Epithelial cell of esophagus (primary cell): ENCODE measurements at regions not wholly inside any gene's neighbourhood (a gene's known extent, or its start where the extent isn't known, plus 50 kb on each side); places are given as distances from the start of the nearest gene placed in this dataset.
A peak's percentile ranks its signal among the peaks of the same experiment; 100 is the strongest.
"Not testable (repeated sequence)": the region's sequence is repeated elsewhere in the genome, so short reads cannot be mapped to it uniquely, and the experiment has no call there.

Source experiments
- DNase-seq: peaks from one replicate; pipeline ENCODE4 v3.0.0; 2010; ENCODE audit warnings: low read depth
- H3K4me3 ChIP-seq: 2 replicates; pipeline ENCODE4 v1.5.1; 2011; ENCODE audit warnings: mild to moderate bottlenecking, low read length, control low read depth
- TF ChIP-seq, protein P1 (sequence below): IDR thresholded peaks from 2 replicates; pipeline ENCODE4 v1.5.1; 2011; ENCODE audit warnings: low read depth, mild to moderate bottlenecking, low read length, control low read depth, inconsistent platforms; ENCODE audit not compliant: insufficient read depth; ENCODE audit errors: missing control alignments

GRCh38 chr2:100744589-100744988 lies 75.3 kb upstream of the NPAS2 start:
- no peak overlapping the region for H3K4me3 ChIP-seq
- DNase-seq = peak; percentile 72
- TF ChIP-seq, protein P1, sequence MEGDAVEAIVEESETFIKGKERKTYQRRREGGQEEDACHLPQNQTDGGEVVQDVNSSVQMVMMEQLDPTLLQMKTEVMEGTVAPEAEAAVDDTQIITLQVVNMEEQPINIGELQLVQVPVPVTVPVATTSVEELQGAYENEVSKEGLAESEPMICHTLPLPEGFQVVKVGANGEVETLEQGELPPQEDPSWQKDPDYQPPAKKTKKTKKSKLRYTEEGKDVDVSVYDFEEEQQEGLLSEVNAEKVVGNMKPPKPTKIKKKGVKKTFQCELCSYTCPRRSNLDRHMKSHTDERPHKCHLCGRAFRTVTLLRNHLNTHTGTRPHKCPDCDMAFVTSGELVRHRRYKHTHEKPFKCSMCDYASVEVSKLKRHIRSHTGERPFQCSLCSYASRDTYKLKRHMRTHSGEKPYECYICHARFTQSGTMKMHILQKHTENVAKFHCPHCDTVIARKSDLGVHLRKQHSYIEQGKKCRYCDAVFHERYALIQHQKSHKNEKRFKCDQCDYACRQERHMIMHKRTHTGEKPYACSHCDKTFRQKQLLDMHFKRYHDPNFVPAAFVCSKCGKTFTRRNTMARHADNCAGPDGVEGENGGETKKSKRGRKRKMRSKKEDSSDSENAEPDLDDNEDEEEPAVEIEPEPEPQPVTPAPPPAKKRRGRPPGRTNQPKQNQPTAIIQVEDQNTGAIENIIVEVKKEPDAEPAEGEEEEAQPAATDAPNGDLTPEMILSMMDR = no peak

- TF ChIP-seq, protein P1 = no peak
- no peak for DNase-seq
- H3K4me3 ChIP-seq = no peak overlapping the region
These were observed 74.3 kb upstream of the NPAS2 start for GRCh38 chr2:100745604-100746003.

DNA sequence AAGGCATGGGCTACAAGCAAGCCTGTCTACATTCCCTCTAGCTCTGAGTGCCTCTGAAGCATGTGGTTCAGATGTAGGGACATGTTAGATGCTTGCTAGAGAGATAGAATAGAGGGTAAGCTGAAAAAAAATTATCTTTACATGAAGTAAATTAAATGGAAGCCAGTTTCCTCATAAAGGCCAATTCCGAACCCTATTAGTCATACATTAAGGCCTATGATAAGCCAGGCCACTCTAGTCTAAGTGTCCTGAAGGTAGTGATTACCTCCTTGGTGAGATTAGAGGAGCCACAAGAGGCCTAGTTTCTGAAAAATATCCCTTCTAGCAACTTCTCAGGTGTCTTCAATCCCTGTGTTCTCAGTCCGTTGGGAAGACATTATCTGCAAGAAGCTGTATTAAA lies 72.4 kb upstream of the NPAS2 start:
- H3K4me3 ChIP-seq = no peak overlapping the region
- TF ChIP-seq, protein P1 = no peak
- peak; percentile 48 for DNase-seq

DNA sequence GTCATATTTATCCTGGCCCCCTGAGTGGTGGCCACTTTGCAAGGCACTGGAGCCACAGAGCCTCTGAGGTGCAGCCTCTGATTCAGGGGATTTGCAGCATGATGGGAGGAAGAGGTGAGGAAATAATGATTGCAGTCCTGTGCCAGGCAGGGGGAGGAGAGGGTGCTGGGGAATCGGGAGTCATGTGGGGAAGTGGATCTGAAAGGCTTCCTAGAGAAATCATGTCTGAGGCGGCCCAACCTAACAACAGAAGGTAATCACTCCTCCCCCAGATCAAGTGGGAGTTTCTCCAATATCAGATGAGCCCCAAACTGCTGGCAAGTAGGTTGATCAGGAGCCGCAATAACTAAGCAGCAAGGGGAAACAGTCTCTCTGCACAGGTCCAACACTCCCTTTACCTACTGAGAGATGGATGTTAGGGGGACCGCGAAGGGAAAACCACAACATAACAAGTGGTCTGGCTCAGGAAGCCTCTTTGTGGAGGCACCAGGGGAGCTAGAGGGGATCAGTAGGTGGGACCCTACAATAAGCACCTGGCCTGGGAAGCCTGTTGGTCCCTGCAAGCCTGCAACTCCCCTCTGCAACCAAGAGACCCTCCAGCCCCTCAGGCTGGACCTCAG lies 71.8 kb upstream of the NPAS2 start:
- TF ChIP-seq, protein P1 = no peak
- no peak for DNase-seq
- H3K4me3 ChIP-seq = no peak overlapping the region

GRCh38 chr2:100748673-100749072 lies 71.3 kb upstream of the NPAS2 start:
- no peak overlapping the region for H3K4me3 ChIP-seq
- DNase-seq = no peak
- TF ChIP-seq, protein P1 = no peak

DNA sequence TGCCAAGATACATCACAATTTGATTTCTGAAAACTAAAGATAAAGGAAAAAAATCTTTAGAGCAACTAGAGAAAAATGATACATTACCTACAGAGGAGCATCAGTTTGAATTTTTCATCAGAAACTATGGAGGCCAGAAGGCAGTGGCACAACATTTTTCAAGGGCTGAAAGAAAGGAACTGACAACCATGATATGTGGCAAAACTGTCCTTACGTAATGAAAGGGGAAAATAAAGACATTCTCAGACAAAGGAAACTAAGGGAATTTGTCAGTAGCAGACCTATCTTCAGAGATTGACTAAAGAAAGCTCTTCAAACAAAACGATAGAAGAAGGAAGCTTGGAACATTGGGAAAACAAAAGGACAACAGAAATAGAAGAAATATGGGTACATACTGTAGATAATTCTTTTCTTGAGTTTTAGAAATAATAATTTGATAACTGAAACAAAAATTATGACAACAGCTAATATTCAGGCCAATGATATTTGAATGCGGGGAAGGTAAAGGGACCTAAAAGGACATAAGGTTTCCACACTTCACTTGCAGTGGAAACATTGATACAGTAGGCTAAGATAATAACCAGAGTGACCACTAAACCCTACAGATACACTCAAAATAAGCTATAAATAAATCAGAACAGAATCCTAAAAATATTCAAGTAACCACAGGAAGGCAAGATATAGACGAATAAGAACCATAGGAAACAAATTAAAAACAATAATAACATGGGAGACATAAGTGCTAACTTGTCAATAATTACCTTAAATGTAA lies 70.0 kb upstream of the NPAS2 start:
- TF ChIP-seq, protein P1 = no peak
- H3K4me3 ChIP-seq = no peak overlapping the region
- DNase-seq = no peak

GRCh38 chr2:100751871-100752625 lies 67.9 kb upstream of the NPAS2 start:
- H3K4me3 ChIP-seq = not testable (repeated sequence)
- DNase-seq = peak; percentile 82
